ENCODE measurements at regions not wholly inside any gene's neighbourhood (a gene's known extent, or its start where the extent isn't known, plus 50 kb on each side); places are given as distances from the start of the nearest gene placed in this dataset.

GRCh38 chr5:29984156-29984540 is 1209.3 kb upstream of the CDH6 start:
- DNase-seq (ENCODE audit: low read depth, low spot score) = no peak

- no peak for DNase-seq (ENCODE audit: low read depth, low spot score)
Observed at GRCh38 chr5:29983528-29984155, 1209.8 kb upstream of the CDH6 start.

GRCh38 chr5:29982457-29982856 is 1211.0 kb upstream of the CDH6 start:
- no peak for DNase-seq (ENCODE audit: low read depth, low spot score)

GRCh38 chr5:29972597-29972996 is 1220.9 kb upstream of the CDH6 start:
- DNase-seq (ENCODE audit: low read depth, low spot score) = no peak

- no peak for DNase-seq (ENCODE audit: low read depth, low spot score)
Observed at GRCh38 chr5:29963956-29964355, 1229.5 kb upstream of the CDH6 start.

GRCh38 chr5:29960323-29960722 is 1233.2 kb upstream of the CDH6 start:
- no peak for DNase-seq (ENCODE audit: low read depth, low spot score)

- DNase-seq (ENCODE audit: low read depth, low spot score) = no peak
Observed at GRCh38 chr5:29950416-29951145, 1242.9 kb upstream of the CDH6 start.

GRCh38 chr5:29949301-29949872 is 1244.1 kb upstream of the CDH6 start:
- no peak for DNase-seq (ENCODE audit: low read depth, low spot score)

- no peak for DNase-seq (ENCODE audit: low read depth, low spot score)
Observed at GRCh38 chr5:29944327-29944726, 1249.2 kb upstream of the CDH6 start.

GRCh38 chr5:29942089-29942488 is 1251.4 kb upstream of the CDH6 start:
- DNase-seq (ENCODE audit: low read depth, low spot score) = no peak

- no peak for DNase-seq (ENCODE audit: low read depth, low spot score)
Observed at GRCh38 chr5:29939988-29940387, 1253.5 kb upstream of the CDH6 start.

GRCh38 chr5:29935371-29935770 is 1258.1 kb upstream of the CDH6 start:
- no peak for DNase-seq (ENCODE audit: low read depth, low spot score)

- DNase-seq (ENCODE audit: low read depth, low spot score) = no peak
Observed at GRCh38 chr5:29930316-29930715, 1263.2 kb upstream of the CDH6 start.

- DNase-seq (ENCODE audit: low read depth, low spot score) = no peak
Observed at GRCh38 chr5:29924107-29924506, 1269.4 kb upstream of the CDH6 start.

GRCh38 chr5:29905626-29906353 is 1287.7 kb upstream of the CDH6 start:
- DNase-seq (ENCODE audit: low read depth, low spot score) = no peak

GRCh38 chr5:29902859-29903258 is 1290.6 kb upstream of the CDH6 start:
- no peak for DNase-seq (ENCODE audit: low read depth, low spot score)

- no peak for DNase-seq (ENCODE audit: low read depth, low spot score)
Observed at GRCh38 chr5:29899583-29899982, 1293.9 kb upstream of the CDH6 start.

- DNase-seq (ENCODE audit: low read depth, low spot score) = no peak
Observed at GRCh38 chr5:29897916-29898315, 1295.6 kb upstream of the CDH6 start.

- DNase-seq (ENCODE audit: low read depth, low spot score) = no peak
Observed at GRCh38 chr5:29896646-29897045, 1296.8 kb upstream of the CDH6 start.

GRCh38 chr5:29894668-29895067 is 1298.8 kb upstream of the CDH6 start:
- no peak for DNase-seq (ENCODE audit: low read depth, low spot score)

- DNase-seq (ENCODE audit: low read depth, low spot score) = no peak
Observed at GRCh38 chr5:29889051-29889450, 1304.4 kb upstream of the CDH6 start.

GRCh38 chr5:29885595-29885994 is 1307.9 kb upstream of the CDH6 start:
- no peak for DNase-seq (ENCODE audit: low read depth, low spot score)

GRCh38 chr5:29882036-29882435 is 1311.5 kb upstream of the CDH6 start:
- no peak for DNase-seq (ENCODE audit: low read depth, low spot score)
